CD4-positive, alpha-beta T cell treated with Interferon alpha-2 for 1 hour (primary cell): ENCODE measurements at regions not wholly inside any gene's neighbourhood (a gene's known extent, or its start where the extent isn't known, plus 50 kb on each side); places are given as distances from the start of the nearest gene placed in this dataset.

Source experiments
- DNase-seq, 2 donors: peaks; one replicate each; pipeline ENCODE4 v3.0.0-alpha.2; 2020 to 2022

- no peak for DNase-seq
Observed at GRCh38 chrX:42505016-42505415, 272.9 kb downstream of the PPP1R2C start.

DNA sequence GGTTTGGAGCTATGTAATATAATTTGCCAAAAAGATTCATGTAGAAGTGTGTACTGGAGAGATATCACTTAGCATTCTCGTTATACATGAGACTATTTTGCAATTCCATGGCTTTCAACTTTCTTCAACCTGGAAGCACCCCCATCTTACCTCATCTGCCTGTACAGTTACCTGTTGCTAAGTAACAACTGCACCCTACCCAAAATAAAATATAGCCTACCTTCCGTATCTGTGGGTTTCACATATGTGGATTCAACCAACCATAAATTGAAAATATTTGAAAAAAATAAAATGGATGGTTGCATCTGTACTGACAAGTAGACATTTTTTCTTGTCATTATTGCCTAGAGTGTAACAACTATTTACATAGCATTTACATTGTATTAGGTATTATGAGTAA lies 278.3 kb downstream of the PPP1R2C start:
- no peak for DNase-seq

GRCh38 chrX:42497356-42497755 lies 280.6 kb downstream of the PPP1R2C start:
- DNase-seq = no peak

DNA sequence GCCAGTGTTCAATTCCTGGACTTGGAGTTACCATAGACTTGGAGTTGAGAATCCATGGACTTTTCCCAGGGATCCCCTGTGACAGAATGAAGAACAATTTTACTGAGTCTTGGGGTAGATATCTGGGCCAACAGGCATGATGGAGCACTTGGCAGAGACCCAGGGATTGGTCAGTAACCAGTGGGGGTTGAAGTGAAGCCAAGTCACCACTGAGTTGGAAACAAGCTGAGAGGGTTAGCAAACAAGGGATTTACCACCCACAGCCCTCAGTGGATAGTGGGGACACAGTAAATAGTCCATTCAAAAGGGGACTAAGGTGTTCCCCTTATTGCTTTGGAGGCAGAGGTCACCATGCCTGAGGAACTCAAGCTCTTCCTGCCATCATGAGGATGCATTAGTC lies 281.7 kb downstream of the PPP1R2C start:
- DNase-seq = no peak

DNA sequence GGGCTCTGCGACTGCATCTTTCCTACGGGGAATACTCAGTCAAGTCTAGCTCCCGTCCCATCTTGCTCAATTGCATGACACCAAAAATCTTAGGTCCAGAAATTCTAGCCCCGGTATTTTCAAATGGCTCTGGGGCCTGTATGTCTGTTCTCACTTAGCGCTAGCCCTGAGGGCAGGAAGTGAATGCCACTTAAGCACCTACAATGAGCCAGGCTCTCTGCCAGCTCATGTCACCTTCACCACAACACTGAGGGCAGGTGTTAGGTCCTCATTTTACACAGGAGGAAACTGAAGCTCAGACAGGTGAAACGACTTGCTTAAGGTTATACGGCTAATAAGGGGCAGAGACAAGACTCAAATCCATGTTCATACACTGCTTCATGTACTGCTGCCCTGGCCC lies 282.8 kb downstream of the PPP1R2C start:
- DNase-seq = peak in 1 of 2 donors; percentile 36

- DNase-seq = no peak
Observed at GRCh38 chrX:42491137-42491907, 286.6 kb downstream of the PPP1R2C start.

- no peak for DNase-seq
Observed at GRCh38 chrX:42490111-42490510, 287.9 kb downstream of the PPP1R2C start.

DNA sequence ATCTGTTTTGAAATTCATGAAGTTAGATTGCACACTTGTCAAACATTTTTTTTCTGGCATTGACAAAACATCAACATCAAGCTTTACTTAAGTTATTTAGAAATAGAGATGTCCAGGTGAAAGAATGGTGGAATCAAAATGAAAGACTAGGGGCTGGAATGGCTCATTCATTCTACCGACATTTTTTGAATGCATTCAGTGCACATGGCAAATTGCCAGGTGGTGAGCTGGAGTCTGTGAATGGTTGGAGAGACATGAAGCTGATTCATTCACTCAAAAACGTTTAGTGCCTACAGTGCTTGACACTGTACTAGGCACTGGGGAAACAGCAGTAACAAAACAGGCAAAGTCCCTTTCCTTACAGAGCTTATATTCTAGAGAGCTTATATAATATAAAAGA lies 292.4 kb downstream of the PPP1R2C start:
- DNase-seq = no peak

DNA sequence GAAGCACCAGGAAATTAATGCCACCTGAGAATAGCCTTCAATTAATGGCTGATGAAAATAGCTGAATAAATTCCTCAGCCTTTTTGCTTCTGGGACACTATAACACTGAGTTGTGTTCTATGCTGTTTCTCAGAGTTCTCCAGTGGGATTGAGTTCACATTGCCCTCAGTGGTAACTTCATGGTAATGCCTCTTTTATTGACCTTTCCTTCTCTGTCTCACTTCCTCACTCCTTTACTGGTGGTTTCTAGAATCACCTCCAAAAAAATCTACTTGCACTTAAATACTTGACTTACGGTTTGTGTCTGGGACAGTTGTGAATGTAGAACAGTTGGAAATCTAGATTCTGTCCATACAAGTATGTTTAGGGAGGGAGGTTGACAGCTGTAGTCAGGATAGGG lies 293.7 kb downstream of the PPP1R2C start:
- no peak for DNase-seq

GRCh38 chrX:42477396-42477795 lies 300.6 kb downstream of the PPP1R2C start:
- no peak for DNase-seq

DNA sequence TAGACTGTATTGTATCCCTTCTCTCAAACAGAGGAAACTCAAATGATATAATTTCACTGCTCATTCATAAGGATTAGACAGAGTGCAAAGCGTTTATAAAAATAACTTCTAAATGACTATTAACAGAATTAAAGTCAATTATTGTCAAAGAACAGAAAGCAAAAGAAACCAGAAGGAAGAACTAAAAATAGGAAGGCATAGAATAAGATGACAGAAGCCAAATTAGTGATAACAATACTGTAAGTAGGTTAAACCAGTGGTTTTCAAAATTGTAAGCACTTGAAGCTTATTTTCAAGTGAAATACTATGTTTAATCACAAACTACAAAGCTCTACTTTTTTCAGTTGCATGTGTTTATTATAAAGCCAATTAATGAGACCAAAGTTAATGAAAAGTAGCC lies 305.2 kb downstream of the PPP1R2C start:
- no peak for DNase-seq

GRCh38 chrX:42466332-42467046 lies 311.5 kb downstream of the PPP1R2C start:
- DNase-seq = no peak

DNA sequence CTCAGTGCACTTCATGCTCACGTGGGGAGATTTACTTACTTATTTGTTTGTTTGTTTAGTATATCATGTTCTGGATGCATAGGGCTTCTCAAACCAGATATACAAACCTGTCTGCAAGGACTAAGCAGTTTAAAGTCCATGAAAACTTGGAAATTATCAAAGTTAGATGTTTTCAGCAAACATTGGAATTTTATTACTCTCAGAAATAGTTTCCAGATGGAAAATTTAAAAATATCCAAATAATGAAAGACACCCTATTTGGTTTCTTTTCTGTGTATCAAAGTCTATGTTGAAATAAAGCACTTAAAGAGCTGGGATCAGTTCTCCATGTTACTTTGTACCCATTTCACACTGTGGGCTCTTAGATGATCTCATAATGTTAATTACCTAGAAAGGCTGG lies 312.1 kb downstream of the PPP1R2C start:
- DNase-seq = no peak

- no peak for DNase-seq
Observed at GRCh38 chrX:42463706-42464490, 314.1 kb downstream of the PPP1R2C start.

- no peak for DNase-seq
Observed at GRCh38 chrX:42462917-42463316, 315.0 kb downstream of the PPP1R2C start.

GRCh38 chrX:42460706-42461105 lies 317.3 kb downstream of the PPP1R2C start:
- no peak for DNase-seq

DNA sequence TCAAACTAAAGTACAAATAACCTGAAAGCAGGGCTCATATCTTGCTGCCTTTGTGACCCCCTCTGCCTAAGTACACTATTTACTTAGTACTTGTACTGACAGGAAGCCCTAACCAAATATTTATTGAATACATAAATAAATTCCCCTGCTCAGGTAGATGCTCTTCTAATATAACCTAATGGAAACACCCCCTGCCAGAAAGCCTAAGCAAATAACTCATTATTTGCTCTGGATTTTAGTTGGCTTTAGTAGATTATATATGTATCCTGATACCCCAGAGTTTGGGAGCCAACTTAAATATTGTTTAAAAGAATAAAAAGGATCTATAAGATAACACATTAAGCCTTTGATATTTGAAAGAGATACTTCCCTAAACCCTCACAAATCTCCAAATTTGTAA lies 318.2 kb downstream of the PPP1R2C start:
- DNase-seq = no peak

DNA sequence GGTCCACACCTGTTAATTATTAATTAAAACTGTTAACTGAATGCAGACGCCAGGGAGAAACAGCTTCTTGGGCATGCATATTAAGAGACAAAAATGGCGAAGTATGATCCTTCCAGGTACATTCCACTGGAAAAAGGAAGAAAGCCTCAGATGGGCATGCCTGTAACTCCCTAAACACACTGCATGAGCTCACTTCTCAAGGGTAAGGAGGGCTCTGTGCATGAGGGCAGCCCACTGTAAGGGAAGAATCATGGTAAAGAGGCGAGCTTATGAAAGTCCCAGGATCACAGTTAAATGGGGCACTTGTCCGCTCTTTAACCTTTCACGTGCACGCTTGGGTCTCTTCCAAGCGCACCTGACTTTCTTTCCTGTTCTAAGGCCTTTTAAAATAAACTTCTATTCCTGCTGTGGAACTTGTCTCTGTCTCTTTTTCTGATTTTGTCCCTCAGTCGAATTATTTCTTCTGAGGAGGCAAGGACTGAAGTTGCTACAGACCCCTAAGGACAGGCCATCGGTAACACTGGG lies 321.7 kb downstream of the PPP1R2C start:
- no peak for DNase-seq

DNA sequence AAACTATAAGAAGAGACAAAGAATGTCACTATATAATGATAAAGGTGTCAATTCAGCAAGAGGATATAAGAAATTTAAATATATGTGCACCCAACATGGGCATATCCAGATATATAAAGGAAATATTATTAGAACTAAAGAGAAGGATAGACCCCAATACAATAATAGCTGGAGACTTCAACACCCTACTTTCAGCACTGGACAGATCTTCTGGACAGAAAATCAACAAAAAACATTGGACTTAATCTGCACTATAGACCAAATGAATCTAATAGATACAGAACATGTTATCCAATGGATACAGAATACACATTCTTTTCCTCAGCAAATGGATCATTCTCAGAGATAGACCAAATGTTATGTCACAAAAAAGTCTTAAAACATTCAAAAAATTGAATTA lies 327.7 kb downstream of the PPP1R2C start:
- DNase-seq = no peak

GRCh38 chrX:42443267-42443666 lies 334.7 kb downstream of the PPP1R2C start:
- DNase-seq = no peak

DNA sequence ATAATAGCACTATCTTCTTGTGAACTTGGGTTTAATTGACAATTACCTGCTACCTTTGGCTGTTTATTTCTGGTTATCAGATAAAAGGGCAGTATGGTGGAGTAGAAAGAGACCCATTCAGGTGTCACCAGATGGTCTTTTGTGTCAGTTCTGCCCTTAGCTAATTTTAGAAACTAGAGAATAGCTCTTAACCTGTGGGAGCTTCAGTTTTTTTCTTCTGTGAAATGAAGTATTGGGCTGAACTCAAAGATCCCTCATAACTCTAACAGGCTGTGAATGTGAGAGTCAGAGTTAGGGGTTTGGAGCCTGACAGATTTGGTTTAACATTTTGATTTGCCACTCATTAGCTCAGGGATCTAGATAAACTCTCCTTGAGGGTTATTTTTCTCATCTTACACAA lies 335.2 kb downstream of the PPP1R2C start:
- no peak for DNase-seq

DNA sequence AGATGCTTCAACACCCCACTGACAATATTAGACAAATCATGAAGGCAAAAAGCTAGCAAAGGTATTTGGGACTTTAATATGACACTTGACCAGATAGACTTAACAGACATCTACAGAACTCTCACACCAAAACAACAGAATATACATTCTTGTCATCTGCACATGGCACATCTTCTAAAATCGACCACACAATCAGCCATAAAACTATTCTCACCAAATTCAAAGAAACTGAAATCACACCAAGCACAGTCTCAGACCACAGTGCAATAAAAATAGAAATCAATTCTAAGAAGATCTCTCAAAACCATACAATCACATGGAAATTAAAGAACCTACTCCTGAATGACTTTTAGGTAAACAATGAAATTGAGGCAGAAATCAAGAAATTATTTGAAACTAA lies 340.8 kb downstream of the PPP1R2C start:
- DNase-seq = no peak

GRCh38 chrX:42434458-42435166 lies 343.4 kb downstream of the PPP1R2C start:
- no peak for DNase-seq
